ENCODE measurements at regions not wholly inside any gene's neighbourhood (a gene's known extent, or its start where the extent isn't known, plus 50 kb on each side); places are given as distances from the start of the nearest gene placed in this dataset.

DNA sequence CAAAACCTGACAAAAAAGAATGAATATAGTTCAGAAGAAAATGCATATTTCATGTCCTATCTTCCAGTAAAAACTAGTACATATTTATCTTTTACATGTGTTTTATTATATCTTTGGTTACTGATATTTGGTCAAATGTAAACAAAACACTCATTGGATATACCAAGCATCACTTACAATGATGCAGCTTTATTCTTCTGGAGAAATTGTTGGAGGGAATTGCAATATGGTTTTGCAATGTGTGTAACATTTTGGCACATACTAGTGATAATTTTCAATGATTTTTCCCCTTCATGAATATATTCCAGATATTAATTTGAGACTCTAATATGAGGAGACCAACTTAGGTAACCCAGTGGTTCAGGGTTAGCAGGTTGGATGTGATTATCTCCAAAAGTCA is 146.1 kb downstream of the ZC3H11B start:
- DNase-seq = no peak

DNA sequence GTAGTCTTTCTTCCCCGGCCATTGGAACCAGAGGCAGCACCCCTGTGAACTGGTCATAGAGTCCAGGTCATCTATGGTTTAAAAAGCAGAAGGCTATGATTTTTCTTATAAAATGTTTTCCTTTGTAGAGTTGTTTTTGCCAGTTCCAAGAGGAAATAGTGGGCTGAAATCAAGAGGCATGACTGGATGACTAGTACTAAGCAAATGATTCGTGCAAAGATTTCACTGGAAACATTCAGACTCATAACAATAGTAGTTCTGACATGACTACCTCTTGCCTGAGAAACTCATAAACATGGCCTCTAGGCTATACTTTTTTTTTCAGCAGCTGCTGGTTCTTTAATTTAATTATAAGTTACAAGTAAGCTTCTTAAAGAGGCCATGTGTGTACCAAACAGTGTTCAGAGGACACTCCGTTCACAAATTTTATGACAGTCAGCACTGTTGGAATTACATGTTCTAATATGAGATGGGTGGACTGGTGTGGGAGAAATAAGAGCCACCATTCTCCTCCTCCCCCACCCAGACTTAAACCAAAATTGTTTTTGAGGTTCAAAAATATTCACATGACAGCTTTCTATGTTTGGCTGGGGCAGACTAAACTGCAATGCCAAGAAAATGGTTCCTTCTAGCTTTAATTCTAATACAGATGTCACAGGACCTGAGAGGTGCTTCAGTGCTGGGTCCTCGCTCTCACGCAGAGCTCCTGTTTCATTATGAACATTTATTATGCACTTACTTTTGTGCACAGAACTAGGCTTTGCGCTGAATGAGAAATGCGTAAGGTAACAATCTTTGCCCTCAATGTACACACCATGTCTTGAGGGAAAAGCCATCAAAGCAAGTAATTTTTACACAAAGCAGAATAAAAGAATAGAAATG is 147.5 kb downstream of the ZC3H11B start:
- DNase-seq = no peak

DNA sequence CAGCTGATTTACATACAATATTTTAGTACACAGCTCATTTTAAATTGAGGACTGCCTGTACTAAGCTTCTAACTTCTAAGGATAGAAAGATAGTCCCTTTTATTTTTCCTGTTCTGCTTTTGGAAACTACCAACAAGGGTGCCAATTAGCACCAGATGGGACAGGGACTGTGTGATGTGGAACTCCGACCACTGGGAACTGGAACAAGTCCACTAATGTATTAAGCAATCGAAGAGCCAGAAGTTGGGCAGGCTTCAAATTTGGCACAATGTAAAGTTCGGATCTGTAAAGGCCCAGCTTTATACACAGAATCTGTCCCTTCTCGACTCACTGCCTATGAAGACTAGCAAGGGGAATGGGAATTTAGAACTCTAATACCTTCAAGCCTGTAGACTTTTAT is 149.3 kb downstream of the ZC3H11B start:
- DNase-seq = no peak

DNA sequence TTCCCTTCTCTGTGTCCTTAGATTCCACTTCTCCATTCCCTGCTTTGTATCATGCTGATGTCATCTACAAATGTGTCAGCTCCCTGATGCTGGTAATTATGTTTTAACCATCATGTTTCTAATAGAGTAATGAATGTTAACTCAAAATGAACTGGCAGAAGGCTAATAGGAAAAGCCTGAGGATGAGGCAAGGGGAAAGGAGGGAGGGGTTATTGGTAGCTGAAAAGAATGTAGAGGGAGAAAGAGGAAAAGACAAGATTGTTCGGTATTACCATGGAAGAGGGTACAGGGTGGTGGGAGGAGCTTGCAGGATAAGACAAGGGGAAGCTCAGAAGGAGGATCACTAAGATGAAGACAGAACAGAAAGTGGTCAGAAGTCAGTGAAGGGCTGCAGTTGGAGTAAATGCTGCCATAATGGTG is 150.9 kb downstream of the ZC3H11B start:
- no peak for DNase-seq

DNA sequence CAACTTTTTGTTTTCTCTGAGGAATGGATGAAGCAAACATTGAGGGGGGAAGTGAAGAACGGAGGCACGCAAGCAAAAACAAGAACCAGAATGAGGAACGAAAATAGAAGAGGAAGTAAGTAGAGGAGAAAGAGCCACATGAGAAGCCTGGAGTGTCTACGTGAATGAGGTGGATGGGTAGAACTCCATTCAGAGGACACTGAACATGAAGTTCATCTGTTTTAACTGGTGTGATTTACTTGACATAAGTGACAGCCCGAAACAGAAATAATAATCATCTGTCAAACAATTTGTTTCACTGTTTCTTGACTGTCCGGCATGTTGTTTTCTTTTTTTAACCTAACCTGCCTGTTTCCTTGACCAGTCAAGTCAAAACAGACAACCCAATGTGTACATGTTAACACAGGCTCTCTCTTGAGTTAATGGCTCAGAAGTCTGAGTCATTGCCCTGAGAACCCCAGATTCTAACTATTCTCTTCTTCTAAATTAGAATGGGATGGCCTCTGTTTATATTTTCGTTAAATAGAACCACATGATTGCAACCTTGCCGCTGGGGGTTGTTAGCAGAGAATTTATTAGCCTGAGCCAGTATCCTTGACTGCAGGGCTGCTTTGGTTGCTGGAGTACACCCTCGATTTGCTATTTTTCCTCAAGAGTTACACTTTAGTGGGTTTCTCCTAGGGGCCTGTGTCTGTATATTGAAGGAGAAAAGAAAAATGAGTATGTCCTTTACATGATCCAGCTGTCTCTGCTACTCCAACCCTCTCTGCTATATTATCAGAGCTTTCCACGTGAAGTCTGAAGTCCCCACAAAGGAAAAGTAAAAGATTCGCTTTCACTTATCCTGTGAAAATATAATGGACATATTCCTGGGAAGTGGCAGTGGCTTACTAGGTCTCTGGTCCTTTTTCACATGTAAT is 151.7 kb downstream of the ZC3H11B start:
- DNase-seq = no peak

DNA sequence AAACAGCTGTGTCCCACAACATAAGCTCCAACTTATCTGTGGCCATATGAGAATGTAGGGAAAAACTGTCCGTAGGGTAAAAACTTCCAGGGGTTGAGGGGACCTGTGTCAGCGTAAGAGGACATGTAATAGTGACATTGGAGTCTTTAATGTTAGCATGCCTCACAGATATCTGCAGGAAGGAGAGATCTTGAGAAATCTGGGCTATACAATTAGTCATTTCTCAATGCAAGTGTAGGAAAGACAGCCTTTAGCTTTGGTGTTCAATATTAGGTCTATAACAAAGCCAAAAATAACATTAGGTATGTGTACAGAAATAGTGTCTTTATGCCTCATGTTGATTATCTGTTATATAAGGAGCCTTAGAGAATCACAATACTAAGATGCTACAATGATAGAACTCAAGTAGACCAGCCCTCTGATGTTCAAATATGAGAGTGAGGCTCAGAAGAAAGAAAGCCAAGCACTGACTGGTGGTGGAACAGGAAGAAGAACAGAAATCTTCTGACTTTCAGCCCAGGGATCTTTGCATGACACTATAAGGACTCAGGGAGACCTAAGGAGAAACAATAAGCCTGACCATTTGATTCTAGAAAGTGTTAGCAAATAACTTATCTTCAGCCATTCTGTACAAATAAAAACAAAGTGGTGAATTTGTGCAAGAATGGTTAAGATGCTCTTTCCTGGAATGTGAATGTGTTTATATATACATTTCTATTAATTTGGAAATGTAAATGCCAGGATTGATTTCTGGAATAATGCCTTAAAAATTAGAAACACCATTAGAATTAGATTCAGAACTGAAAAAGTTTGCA is 152.6 kb downstream of the ZC3H11B start:
- no peak for DNase-seq

DNA sequence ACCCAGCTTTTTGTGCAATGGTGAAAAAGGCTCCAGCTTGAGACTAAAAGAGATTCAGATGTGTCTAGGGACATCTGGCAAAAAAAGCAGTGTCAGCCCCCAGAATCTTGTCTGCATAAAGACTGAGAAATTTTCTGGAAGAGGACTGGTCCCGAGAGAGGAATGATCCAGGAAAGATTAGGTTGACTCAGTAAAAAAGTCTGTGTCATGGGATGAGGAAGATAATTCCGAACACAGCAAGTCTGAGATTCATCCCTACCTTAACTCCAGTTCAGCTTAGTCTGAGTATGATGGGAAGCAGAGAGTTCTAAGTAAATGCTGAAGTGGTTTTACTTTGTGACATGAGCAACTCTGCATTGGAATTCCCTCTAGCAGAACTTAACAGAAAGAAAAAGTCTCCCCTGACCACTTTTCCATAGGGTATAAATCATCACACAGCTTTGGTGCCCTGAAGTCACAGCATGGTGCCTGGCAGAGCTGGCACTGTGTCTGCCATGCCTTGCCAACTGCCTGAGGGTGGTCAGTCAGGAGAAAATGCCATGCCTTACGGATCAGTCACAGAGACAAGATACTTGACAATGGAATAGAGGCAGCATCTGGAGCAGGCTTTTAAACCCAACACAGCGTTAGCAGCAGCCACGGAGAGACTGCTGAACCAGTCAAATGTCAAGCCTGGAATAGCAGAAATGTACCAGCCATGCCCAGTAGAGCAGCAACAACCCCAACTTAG is 153.4 kb downstream of the ZC3H11B start:
- no peak for DNase-seq

DNA sequence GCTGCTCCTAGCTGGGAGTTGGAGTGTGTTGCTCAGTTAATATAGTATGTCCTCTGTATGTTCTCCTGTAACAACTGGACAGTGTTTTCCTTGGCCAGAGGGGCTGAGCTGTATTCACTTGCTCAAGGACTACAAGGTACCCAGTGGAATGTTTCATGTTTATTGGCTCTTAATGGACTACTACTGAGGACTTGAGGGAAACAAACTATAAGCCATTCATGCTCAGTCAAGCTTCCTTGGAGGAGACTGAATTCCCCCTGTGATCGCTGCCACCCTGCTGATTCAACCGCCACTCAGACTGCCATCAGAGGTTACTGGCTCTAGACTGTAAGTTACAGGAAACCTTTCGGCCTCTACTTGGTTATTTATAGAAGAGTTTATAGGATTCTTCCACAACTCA is 166.6 kb downstream of the ZC3H11B start:
- DNase-seq = no peak

DNA sequence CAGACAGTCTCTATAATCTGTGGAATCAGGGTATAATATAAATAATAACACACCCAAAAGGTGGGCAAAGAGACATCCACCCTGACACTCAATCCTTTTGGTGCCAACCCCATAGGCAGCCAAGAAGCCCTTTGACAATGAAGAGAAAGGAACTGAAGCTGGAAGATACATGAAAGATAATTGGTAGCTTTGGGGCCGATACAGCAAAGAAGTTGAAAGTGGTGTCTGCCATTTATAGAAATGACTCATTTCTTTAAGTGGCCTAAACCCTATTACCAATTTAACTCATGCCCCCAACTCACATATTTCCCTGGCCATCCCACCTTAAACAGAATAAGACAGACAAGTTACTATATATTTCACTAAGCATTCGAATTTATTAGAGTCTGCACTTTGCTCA is 167.0 kb downstream of the ZC3H11B start:
- DNase-seq = no peak

DNA sequence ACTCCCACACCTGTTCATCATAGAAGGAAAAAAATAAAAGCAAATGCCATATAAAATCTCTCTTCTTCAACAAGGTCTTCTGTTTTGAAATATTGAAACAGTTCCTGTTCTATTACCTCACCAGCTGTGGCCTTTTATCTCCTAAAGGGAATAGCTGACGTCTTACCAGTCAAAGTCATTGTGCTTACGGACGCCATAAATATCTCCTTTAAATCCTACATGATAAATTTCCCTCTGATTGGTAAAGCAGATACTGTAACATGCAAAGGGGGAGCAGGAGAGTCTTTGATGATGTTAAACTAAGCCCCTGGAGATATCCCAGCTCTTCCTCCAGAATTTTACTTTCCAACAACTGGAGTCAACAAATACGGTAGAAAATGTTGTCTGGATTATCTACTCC is 168.4 kb downstream of the ZC3H11B start:
- DNase-seq = no peak

DNA sequence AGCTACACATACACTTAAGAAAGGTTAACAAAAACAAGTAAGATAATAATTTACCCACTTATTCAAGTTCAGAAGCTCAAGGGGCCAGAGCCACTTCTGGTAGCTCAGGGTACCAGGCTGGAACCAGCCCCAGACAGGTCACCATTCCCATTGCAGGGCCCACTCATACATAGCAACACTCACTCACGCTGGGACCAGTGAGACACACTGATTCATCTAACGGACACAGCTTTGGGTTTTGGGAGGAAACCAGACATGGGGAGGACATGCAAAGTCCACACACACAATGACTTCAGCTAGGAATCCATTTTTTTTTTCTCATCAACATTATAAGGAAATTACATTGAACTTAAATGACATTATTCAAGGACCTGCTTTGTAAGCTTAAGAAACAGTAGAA is 169.1 kb downstream of the ZC3H11B start:
- DNase-seq = no peak

DNA sequence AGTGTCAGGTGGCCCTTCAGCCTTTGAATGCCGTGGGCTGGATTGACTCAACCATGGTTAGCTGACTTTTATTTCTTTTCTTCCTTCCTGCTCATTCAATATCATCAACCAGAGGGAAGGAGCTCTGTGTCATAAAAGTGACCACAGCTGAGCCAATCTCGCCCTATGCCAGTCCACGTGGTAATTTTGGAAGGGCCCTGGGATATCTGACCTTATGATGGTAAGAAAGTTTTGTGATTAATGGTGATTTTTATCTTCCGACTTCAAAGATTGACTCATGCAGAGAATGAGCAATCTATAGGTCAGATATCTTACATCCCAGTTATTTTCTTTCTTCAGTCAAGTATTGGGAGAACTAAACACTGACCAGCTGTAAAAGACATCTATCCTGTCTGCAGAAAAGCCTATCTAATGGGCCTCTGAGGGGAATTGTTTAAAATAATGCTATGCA is 170.3 kb downstream of the ZC3H11B start:
- no peak for DNase-seq

DNA sequence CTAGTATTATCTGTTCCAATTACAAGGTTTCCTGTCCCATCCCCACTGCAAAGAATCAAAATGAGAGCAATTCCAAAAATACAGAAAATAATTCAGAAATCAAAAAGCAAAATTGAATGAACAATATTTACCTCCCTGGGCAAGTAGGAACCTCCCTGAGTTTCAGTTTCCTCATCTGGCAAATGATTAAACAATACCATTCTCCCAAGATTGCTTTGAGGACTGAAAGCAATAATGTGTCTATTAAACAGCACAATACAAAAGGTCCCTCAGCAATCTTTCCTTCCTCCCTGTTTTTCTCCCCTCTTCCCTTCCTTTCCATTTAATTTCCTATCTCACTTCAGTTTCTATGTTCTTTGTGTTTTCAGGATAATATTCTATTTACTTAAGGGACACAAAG is 171.0 kb downstream of the ZC3H11B start:
- no peak for DNase-seq

DNA sequence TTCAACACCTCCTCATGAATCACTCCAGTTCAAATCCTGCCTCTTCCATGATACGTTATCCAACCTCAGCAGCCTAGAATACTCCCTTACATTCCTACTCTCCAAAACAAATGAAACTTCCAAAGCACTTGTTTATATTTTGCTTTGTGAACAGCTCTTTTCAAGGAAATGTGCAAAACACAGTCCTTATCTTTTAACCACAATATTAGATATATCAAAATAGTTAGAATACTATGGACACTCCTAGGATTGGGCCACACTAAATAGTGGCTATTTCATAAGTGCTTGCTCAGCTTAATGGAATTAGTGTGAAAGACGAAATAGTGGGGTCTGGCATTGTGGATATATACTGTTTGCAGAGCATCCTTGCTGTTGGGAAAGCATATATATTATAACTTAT is 173.5 kb downstream of the ZC3H11B start:
- DNase-seq = no peak

DNA sequence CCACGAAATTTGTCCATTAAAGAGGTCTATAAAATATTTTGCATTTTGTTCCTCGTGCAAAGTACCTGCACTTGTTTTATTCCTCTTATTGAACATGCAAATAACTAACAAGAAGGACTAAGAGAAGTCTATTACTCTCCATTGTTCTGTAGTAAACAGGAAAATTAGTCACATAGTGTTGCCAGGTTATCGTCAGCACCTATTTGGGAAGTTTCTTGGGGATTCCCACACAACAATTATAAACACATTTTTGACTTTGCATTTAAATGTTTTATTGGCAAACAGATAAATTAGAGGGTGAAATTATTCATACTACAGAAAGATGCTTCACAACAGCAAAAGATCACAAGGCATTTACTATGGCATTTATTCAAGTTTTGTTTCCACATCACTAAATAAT is 174.5 kb downstream of the ZC3H11B start:
- DNase-seq = no peak

DNA sequence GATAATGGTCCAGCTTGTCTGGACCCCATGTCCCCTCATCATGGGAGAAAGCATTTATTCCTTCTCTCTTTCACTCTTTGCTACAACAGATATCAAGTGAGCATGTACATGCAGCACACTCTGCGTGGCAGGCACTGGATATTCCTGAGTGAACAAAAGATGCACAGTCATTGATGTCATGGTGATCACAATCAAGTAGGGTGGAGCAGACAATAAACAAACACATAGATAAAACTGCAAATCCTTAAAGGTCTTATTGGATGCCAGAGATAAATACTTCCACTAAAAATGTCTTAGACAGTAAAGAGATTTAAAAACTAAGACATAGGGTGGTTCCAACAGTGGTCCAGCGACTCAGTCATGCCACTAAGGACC is 178.0 kb downstream of the ZC3H11B start:
- DNase-seq = no peak

DNA sequence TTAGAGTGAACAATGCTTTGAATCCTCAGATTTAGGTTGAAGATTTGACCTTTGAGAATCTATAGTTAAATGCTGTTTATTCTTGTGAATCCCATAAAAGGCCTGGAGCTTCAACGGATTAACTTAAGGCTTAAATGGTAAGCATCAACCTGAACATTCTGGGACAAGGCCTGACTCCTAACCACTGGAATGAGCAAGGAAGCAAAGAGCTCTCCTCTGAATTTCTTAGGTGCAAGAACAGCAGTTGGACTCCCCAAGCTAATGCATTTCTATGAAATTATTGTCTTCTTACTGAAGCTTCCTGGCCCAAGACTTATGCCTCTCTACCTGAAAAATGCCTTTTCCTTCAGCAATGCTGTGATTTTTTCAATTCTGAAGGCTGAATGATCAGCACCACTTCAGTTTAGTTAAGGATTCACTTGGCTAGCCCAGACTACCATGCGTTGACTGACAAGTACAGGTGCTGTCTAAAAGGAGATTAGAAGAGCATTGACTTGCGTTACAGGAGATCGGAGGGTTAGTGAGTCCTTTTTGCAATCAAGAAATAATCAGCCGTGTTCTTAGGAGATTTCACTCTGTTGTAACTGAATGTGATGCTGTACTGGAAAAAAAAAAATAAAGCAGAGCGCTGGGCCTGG is 178.5 kb downstream of the ZC3H11B start:
- DNase-seq = no peak

DNA sequence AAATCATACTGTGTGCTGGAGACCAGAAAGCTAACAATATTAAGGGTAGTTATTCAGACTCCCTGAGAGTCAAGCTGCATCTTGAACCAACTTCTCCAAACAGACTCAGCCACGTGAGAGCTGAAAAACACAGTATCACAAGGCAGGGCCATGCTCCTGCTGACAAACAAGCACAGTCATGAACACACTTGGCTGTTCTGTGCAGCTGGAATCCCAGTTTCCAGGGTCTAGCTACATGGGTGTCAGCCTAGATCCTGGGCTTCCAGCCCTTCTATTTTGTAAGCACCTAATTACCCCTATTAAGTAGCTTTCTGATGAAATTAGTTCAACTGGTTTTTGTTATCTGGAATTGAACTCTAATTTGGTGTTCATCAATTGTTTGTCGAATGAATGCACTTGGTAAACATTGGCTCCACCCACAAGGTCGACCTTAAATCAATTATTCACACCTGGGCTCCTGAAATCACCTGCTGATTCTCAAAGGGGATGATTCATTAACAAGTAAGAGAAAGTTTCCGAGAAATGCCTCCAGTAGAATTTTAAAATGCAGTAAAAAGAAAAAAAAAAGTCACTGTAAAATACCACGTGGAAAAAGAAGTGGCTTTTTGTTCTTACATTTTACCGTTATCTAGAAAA is 179.3 kb downstream of the ZC3H11B start:
- no peak for DNase-seq

DNA sequence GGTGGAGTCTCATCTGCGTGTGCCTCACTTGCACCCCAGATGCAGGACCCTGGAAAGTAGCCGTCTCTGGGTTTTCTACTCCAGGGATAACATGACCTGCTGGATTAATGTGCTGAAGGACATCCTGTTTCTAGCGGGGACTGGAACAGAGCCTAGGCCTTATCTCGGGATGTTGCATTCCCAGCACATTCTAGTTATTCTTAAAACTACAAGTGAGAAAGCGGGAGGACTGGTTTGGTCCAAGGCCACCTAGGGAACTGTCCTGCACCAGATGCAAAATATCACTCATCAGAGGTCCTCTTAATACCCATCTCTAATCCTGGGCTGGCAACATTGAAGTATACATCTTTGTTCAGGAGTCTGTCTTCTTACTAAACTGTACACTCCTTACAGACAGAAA is 179.9 kb downstream of the ZC3H11B start:
- DNase-seq = no peak

DNA sequence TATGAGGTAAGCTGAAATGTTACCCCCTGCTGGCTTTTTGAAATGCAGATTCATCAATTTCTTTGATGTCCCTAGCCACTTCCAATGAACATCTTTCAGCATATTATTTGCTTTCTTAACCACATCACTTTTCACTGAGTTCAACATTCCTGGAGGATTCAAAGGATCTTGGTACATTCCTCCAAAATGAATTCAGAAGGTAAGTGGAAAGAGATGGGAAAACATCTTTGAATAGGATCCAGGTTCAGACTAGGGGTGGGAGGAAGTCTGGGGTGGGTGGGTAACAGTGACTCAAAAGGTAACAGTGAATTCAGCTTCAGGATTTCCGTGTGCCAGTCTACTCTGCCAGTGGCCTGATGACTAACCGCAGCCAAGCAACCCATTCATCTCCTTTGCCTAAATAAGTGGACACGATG is 180.7 kb downstream of the ZC3H11B start:
- DNase-seq = no peak

DNA sequence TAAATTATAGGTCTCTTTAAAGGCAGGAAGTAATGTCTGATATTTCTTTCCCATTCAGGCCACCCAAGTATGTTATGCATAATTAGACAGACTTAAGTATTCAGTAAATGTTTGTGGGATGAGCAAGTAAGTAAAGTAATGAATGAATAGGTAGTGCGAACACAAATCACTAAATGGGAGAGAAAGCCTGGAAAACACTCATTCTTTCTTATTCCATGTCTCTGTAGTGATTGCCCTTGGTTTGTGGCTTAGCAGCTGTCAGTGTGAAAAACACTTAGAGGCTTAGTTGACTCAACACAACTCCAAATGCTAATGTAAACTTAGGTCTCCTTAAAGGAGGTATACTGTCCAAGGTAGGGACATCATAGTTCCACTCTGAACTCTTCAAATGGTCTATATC is 182.5 kb downstream of the ZC3H11B start:
- DNase-seq = no peak
